DLD1 (cell line): ENCODE measurements at regions not wholly inside any gene's neighbourhood (a gene's known extent, or its start where the extent isn't known, plus 50 kb on each side); places are given as distances from the start of the nearest gene placed in this dataset.

Experiments
- in situ Hi-C: cut with HindIII; loops from 2 replicates; pipeline ENCODE4 v1.10.0; 2017; ENCODE audit warnings: low sequenced_read_pairs

- in situ Hi-C loops = no loop called here
These were observed 99.0 kb upstream of the ZFP64 start for GRCh38 chr20:52290569-52290968.

GRCh38 chr20:52289956-52290565 lies 98.5 kb upstream of the ZFP64 start:
- in situ Hi-C loops = no loop called here

DNA sequence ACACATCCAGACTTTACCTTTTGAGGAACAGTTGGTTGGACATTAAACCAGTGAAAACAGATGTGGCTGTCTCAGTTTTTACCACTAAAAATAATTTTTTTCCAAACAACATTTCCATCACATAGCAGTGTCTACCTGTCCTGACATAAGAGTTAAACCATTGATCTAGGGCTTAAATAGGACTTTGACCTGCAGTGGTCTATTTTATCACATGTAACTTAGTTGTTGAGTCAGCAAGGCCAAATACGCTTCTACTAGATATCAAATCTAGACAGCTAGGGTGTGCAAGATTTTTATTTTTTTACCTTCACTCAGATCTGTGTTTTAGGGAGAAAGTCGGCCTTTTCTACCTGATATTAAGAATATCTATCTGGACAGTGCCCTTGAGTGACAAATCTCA lies 88.8 kb upstream of the ZFP64 start:
- in situ Hi-C loops = no loop called here

DNA sequence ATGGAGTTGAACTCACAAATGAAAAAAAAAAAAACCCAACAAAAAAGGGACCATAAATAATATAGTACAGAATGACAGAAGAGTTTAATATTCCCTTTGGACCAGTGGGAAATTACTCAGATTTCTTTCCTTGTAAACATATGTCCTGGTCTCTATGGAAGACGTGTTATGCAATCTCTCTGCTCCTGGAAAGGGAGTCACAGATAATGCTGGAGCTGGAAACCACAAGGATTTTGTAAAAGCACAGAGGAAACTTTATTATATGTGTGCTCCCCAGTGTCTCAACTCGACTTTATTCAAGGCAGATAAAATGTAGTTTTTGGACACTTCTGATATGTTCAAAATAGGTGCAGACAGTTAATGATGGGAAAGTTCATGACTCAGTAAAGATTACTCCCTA lies 88.1 kb upstream of the ZFP64 start:
- in situ Hi-C loops = no loop called here

DNA sequence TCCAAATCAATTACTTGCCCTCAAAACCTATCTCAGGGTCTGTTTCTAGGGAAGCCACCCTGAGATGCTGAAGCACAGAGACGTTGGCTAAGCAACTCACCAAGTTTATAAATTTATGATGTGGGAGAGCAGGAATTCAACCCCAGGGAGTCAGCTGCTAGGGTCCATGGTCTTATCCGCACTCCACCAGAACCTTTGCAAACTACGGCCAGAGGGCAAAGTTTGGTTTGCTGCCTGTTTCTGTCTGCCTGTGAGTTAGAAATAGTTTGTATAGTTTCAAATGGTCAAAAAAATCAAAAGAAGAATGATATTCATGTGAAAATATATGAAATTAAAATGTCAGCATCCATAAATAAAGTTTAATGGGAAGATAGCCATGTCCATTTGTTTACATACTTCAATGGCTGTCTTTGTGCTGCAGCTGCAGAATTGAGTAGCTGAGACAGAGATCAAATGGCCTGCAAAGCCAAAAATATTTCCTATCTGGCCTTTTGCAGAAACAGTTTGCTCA lies 83.7 kb upstream of the ZFP64 start:
- in situ Hi-C loops = no loop called here

- in situ Hi-C loops = no loop called here
These were observed 79.1 kb upstream of the ZFP64 start for GRCh38 chr20:52270696-52271095.

GRCh38 chr20:52270001-52270606 lies 78.5 kb upstream of the ZFP64 start:
- in situ Hi-C loops = no loop called here

GRCh38 chr20:52269321-52269720 lies 77.7 kb upstream of the ZFP64 start:
- in situ Hi-C loops = no loop called here

DNA sequence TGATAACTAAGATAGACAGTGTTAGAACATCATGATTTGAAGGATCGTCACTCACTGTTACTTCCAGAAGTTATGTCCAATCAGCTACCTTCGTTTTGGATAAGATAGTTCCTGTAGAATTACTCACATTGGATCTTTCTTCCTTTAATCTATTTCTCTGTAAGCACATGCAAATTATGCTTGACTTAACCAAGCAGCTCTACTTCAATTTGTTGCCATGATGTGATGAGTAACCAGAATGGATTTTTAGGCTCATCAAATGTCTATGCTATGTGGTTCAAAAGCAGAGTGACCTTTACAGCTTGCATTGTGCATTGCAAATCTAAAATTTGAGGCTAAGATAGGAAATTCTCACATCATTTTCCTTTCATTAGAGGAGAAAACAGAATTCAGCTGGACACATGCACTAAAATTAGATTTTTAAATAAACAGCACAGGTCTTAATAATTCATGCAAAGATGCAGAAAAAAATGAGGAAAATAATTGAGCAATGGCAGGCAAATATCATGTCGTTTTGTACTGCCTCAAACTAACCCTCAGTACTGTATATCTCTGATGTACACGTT lies 76.7 kb upstream of the ZFP64 start:
- in situ Hi-C loops = no loop called here

- in situ Hi-C loops = no loop called here
These were observed 75.8 kb upstream of the ZFP64 start for GRCh38 chr20:52267418-52267817.

DNA sequence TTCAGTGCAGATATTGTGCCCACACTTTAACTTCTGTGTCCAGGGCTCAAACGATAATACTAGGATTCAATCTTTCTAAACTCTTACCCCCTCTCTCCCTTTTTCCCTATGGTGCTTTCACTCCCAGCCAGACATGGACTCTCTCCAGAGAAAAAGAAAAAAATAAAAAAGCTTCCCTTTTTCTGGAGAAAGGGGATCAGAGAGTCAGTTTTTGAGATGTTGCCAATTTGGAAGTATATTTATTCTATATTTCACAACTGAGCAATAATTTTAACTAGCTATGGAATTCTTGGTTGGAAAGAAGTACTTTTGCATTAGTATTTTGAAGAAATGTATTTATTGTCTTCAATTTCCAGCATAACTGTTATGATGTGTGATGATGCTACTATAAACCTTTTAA lies 72.2 kb upstream of the ZFP64 start:
- in situ Hi-C loops = no loop called here

GRCh38 chr20:52261792-52262191 lies 70.2 kb upstream of the ZFP64 start:
- in situ Hi-C loops = no loop called here

DNA sequence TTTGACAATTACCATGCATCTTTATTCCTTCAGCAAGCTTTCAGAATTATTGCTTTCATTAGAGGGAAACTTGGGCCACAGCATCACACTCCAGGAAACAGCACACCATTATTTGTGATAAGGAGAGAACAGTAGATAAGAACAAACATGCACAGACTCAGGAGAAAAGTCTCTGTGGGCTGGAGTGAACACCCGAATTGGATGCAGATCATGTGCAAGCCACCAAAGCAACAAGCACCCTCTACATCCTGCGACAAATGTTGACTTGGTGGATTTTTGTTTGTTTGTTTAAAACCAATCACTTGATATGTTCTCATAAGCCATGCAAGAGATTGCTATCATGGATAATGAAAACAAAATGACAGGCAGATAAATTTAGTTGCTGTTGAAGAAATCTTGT lies 67.7 kb upstream of the ZFP64 start:
- in situ Hi-C loops = no loop called here

DNA sequence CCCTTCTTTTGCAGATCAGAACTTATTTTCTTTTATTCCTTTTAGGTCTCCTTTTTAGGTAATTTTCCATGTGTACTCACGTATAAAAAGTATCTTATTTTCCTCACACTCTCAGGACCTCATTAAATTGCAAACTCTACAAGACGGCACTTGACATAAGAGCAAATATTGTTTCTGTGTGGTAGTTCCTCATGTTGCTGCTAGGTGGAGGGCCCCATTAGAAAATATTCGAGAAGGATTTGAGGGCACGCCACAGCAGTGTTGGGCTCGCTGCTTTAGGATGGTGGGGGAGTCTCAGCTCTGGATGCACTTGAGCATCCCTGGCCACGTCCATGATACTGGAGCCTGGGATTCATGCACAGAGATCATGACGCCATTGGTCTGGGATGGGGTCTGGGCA lies 64.9 kb upstream of the ZFP64 start:
- in situ Hi-C loops = no loop called here

GRCh38 chr20:52252664-52253063 lies 61.1 kb upstream of the ZFP64 start:
- in situ Hi-C loops = no loop called here

DNA sequence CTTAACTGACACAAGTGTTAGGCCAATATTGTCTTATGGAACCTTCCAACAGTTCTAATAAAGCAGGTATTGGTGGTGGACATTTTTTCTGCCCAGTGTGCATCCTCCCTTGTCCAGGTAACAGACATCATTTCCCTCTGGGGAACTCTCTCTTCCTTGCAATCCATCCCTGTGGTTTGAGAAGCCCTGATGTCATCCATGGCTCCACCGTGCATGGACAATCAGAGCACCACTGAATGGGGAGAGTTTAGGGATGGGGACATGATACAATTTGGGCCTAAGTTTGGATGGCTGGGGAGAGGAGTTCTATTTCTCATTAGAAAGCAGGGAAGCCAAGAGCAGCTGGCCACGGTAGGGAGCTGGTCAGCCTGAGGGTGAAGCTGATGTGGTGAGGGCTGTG lies 60.2 kb upstream of the ZFP64 start:
- in situ Hi-C loops = no loop called here

- in situ Hi-C loops = no loop called here
These were observed 59.6 kb upstream of the ZFP64 start for GRCh38 chr20:52251136-52251700.

- in situ Hi-C loops = no loop called here
These were observed 56.0 kb upstream of the ZFP64 start for GRCh38 chr20:52247548-52247947.

DNA sequence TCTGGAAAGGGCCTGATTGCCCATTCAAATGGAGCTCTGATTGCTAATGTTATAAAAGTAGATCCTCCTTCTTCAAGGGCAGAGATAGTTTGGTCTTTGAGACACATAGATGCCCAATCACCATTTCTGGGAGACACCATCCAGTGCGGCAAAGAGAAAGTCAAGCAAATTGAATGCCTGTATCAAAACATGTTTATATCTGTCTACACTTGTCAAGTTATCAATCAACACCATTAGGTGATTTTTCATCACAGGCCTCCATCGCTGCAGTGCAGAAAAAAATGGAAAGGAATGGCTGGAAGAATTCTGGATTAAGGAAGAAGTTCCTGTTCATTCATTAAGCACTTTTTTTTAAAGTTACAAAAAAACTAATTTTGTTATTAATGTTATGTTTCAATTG lies 54.8 kb upstream of the ZFP64 start:
- in situ Hi-C loops = no loop called here

DNA sequence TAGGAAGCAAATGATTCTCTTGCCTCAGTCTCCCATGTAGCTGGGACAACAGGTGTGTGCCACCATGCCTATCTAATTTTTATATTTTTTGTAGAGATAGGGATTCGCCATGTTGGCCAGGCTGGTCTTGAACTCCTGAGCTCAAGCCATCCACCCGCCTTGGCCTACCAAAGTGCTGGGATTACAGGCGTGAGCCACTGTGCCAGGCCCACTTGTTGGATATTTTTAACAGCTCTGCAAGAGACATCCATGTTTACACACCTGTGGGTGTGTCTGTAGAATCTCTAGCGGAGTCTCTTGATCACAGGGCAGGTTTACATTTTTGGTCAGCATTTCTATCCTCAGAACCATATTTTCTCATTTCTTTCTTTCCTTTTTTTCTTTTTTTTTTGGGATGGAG lies 53.1 kb upstream of the ZFP64 start:
- in situ Hi-C loops = no loop called here

DNA sequence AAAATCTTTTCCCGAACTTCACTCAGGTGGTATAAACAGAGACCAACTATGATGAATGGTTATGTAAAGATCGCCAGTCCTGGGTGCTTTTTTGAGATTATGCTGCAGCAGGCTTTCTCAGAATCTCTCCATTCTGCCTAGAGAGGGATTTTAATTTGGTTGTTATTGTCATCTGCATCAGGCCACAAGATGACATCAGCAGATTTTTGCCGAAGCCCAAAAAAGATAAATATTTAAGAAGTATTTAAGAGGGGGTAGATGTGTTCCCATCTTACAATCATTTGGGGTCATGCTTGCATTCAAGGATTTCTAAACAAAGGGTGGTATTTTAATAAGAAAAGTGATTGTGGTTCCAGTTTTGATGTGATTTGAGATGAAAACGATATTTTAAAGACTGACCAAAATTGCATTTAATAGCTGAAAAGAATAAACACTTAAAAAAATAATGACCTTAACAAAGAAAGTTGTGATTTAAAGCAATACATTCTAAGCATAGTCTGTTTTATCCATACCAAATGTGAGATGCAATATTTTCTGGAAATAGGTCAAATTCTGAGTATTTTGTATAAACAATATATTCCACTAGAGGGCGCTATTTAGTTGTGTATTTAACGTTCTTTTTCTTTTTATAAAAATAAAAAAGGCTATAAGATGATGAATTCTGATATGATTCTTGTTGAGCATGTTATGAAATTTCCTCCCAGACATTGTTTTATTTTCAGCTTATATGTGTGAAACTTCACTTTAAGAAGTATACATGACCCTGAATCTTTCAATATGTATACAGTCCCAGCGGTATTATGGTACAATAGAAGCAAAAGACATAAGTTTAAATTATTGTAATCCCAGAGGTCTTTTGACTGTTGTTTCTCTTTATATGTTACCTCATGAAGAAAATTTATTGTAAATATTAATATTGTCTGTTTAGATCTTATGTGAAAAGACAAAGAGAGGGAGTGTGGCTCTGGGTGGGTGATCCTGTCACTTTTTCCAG lies 51.0 kb upstream of the ZFP64 start:
- in situ Hi-C loops = no loop called here
